HG02623 (cell line): ENCODE measurements at regions not wholly inside any gene's neighbourhood (a gene's known extent, or its start where the extent isn't known, plus 50 kb on each side); places are given as distances from the start of the nearest gene placed in this dataset.
A peak's percentile ranks its signal among the peaks of the same experiment; 100 is the strongest.
"Not testable (repeated sequence)": the region's sequence is repeated elsewhere in the genome, so short reads cannot be mapped to it uniquely, and the experiment has no call there.

ENCODE experiments used
- ATAC-seq: cut with Tn5 transposase; IDR thresholded peaks from one replicate; pipeline ENCODE4 v1.9.1; 2021; ENCODE audit warnings: moderate library complexity; ENCODE audit not compliant: unreplicated experiment

DNA sequence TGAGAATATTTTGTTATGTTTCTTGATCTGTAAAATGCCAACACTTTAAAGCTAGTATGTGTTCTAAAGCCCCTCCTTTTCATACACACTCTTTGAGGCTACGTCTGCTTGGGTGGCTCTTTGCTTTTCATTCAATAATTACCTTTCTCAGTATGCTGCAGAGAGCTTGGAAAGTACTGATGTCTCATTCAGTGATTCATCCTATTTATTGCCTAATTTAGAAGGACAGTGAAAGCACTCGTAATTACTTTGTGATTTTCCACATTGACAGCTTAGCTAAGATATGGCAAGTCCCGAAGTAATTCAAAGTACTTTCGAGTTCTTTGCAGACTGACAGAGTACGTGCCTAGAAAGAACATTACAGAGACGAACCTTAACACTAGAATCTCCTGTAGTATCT lies 57.2 kb downstream of the BMP15 start:
- ATAC-seq, result no peak

DNA sequence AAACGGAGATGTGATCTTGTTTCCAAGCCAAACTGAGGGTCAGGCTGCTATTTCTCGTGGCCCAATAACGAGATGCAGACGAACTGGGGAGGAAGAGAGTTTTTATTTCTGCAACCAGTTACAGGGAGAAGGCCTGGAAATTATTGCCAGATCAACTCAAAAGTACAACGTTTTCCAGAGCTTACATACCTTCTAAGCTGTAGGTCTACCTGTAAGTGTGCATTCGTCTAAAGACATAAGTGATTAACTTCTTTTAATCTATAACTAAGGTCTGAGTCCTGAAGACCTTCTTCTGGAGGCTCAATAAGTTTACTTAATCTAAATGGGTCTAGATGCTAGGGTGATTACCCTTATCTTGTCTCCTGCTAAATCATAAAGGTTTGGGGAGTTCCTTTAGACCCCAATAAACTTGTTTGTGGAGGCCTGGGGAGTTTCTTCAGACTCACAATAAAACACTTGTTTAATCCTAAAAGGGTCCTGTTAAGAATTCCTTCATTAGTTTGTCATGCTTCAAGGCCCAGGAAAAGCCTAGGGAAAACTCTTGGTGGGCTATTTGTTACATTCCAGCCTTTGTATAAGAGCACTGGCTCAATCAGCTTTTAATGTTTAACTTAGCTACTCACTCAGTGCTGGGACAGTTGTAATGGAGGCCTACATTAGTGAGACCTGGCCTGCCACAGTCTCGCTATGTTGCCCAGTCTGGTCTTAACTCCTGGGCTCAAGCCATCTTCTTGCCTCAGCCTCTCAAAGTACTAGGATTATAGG lies 58.5 kb downstream of the BMP15 start:
- not testable (repeated sequence) for ATAC-seq

DNA sequence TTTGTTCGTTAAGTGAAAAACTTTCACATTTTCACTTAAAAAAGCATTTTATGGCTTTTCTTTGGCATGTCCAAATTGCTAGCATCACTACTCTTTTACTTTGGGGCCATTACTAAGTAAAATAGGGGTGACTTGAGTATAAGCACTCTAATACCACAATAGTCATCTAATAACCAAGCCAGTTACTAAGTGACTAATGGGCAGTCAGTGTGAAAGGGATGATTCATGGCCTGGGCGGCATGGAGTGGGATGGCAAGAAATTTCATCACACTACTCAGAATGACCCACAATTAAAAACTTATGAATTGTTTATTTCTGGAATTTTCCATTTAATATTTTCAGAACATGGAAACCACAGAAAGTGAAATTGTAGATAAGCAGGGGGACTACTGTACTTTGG lies 60.9 kb downstream of the BMP15 start:
- peak; percentile 58 for ATAC-seq

DNA sequence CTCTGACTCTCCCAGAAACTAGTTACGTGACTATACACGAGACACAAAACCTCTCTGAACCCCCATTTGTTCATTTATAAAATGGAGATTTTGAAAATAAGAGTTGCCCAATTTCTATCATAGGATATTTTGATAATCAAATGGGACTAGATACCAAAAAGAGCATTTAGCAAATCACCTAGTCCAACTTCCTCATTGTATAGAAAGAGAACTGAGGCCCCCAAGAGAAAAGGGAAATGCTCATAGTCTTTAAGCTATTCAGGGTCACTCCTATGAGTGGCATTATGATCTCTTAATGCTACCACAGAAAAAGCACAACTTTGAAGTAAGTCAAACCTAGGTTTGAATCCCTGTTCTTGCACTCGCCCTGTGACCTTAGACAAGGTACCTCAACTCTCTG lies 62.7 kb downstream of the BMP15 start:
- no peak for ATAC-seq

DNA sequence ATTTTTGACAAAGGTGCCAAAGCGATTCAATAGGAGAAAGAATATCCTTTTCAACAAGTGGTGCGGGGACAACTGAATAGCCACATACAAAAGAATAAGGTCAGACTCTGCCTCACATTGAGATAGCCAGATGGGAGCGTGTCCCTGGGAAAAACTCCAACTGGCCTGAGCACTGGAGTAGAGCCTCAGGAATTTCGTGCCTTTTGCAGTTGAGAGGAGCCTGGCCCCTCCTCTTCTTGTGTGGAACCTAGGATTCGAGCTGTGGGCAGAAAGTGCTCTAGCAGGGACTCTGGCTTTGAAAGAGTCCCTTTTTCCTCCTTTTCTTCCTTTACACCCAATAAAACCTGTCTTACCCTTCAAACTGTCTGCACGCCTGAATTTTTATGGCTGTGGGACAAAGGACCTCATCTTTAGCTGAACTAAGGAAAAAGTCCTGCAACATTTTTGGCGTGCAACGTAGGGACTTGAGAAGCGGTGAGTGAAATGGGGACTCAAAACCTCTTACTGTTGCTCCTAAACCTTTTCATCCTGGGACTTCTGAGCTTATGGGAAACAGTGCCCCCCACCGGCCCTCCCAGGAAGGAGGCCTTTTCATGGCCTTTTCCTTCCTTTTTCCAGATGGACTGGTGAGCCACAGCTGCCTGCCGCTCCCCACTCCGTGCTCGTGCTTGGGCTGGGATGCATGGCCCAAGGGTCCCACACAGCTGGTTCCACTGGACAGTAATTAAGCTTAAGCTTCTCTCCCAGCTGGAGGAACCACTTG lies 68.6 kb downstream of the BMP15 start:
- no peak for ATAC-seq

DNA sequence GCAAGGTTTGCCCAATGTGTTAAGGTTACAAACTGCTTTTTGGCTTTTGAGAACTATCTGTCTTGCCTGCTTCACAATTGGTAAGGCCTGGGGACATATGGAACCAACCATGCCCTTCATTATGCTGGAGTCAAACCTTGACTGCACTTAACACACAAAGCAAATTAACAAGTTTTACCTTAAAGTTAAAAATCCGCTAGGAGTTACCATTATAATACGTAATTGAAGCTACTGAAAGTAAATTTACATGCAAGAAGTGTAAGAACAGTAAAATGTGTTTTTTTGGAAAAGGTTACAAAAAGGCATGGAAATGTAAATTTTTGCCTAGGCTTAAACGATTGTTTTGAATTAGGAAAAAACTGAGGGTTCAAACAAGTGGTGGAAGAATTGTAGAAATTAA lies 69.7 kb downstream of the BMP15 start:
- no peak for ATAC-seq

DNA sequence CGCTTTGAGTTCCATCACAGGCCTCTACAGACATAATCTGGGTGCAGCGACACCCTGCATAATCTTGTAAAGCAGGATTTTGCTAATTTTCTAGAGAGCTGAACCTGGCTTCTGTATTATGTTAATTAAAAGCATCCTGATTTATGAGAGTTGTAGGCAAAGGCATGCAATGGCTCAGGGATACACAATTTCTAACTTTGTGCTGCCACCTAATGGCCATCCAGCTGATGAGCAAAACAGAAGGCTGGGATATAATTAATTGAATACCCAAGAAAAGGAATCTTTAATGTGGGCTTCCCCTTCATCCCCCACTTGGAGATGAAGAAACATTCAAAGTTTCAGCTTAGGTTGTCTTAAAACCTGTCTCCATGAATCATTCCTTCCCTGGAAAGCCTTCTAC lies 78.1 kb downstream of the BMP15 start:
- ATAC-seq, result no peak

DNA sequence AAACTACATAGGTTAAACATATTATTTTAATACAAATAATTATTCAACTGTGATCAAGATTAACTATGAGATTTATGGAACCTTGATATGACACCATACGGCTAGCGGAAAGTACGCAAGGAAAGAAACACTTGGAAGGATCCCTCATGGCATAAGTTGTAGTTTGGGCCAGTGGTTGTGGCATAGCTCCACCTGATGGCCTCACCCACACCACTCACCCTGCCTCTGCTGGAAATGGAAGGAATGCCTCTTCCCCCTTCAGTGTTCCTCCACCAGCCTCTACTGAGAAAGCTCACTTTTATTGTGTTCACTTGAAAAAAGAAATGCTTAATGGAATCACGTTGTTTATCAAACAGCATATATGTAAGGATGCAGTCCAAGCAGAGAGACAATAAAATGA lies 86.4 kb downstream of the BMP15 start:
- ATAC-seq, result no peak

DNA sequence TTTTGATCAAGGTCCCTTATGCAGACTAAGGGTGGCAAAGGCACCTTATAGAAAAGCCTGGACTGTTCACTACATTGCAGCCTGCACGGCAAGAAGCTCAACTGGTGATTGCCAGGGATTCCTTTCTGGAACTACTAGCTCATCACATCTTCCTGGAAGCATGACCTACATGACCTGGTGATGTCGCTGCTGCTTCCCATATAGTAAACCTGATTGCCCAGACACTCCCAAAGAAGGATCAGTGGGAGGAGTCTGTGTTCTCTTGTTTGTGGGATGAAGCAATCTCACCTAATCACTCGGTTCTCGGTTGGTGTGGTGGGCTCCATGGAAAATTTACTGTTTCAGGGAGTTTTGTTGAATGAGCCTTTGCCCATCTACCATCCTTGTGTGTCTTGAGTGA lies 89.8 kb downstream of the BMP15 start:
- ATAC-seq, result not testable (repeated sequence)

DNA sequence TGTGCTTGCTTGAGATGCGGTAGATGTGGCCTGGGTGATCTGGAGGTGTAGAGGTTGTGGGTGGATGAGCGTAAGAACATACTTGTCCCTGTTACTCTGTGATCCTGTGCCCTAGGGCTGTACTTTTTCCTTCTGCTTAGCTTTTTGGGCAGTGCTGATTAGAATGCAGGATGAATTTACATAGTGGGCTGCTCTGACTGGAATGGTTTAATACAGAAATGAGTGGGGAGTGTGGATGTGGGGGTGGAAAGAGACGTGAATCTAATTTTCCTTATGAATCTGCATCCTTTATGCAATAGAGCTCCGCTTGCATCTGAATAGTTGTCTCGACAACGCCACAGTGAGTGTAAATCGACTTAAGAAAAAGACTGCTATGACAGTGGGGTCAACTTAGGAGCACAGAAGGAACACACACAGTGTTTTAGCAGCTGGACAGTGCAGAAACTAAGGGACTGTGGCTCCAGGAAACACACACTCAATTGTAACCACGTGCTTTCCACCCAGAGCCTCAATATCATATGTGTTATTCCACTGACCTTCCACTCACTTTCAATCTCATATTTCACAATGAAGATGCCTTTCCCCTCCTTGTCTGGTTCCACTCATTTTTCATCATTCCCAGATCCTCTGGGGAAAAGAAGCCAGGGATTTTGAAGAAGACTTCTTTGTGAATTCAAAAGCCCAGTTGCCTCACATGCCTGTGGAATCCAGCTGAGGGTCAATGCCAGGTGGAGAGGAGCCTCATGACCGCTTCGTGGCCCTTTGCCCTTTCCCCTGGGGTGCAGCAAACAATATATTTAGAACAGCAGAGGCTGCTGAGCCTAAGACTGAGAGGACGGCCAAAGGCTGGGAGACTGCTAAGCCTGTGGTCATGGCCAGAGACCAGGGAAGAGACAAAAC lies 91.4 kb downstream of the BMP15 start:
- ATAC-seq, result not testable (repeated sequence)

DNA sequence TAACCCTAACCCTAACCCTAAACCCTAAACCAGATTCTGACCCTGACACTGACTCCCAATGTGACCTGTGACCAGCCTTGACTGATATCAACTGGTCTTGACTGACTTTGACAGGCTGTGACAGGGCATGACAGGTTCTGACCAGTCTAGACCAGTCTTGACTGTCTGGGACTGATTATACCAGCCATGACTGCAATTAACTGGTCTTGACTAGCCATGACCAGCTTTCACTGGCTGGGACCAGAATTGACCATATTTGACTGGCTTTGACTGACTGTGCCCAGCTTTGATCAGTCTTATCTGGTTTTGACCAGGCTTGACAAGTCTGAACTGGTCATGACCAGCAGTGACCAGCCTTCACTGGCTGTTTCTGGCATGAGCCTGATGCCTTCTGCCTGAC lies 95.5 kb downstream of the BMP15 start:
- no peak for ATAC-seq

DNA sequence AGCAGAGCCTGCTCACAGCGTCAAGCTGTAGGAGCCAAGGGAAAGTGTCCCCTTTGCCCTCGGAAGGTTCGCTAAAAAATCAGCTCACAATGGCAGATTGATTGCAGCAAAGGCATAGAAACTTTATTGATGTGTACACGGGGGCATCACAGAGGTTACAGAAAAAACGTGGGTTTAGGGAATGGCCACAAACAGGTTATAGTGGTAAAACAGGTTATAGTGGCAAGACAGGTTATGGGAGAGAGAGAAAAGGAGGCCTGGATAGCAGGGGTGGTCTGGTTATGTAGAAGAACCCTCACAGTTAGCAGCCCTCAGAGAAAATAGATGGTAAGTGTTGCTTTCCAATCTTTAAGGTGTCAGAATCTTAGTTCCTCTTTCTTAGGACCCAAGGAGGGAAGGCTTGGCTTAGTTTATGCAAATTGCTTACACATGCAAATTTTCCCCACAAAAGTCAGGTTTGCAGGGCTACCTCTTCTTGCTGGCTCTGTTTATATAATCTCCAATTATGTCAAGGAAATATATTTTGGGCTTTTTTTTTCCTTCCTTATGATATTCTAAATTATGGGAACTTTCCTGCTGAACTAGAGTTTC lies 113.7 kb downstream of the BMP15 start:
- ATAC-seq, result peak; percentile 58

DNA sequence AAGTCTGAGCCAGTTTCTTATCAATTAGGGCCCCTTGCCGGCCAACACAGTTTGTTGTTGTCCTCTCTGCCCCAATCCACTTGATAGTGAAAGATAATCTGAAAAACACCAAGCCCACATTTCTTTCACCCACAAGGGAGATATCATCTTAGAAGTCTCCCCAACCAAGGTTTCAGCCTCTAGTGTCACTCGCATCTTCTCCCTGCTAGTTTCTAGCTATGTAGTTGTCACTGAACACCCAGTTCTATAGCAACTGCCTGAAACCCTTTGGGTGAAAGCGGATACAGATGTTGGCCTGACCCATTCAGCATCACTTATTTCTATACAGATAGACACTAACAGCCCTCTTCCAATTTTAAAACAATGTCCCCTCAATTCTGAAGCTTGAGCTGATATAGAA lies 116.3 kb downstream of the BMP15 start:
- no peak for ATAC-seq

DNA sequence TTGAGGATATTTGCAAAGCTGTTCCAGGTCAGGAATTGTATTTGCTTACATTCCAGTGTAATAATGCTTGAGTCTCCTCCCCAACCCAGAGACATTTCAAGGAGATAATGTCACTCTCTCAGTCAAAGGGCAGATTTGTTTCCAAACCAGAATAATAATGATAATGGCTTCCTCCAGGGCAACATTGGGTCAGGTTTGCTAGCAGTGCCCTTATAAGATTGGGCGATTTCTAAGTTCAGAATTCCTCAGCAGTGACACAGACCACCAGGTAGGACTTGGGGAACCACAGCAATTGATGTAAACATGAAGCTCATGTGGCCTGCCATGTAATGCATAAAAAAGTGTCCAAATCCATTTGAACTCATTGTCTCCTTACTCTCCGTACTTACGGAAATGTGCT lies 125.2 kb downstream of the BMP15 start:
- no peak for ATAC-seq

DNA sequence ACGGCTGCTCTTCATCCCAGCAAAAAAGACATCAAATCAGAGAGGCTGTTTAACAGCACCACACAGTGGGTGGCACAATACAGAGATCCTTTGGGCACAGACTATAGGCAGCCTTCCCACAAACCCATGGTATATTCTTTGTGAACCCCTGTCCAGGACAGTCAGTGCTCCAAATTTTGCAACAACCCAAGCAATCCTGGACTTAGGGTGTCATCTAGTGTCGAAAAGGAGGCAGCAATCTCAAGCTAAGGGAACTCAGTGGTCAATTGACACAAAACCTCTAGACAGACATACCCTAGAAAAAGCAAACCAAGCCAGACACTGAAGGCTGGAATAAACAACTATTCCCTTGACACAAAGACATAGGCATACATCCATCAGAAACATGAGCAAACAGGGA lies 137.4 kb downstream of the BMP15 start:
- no peak for ATAC-seq

DNA sequence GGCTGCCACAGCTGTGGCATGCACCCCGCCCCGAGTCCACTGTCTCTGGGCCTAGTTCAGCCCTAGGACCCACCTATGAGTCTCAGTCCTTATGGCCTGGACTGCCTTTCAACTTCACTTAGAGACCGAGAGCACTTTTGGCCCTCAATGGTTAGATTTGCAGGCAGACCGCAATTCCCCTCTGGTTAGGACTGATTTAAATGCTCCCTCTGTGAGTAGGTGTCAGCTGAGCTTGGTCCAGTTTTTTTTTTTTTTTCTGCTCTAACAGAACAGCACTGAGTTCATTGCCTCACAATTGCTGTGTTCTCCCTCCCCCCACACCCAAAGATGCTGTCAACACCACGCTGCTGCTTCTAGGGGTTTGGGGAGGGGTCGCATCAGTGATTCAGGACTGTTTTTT lies 143.2 kb downstream of the BMP15 start:
- ATAC-seq, result no peak

DNA sequence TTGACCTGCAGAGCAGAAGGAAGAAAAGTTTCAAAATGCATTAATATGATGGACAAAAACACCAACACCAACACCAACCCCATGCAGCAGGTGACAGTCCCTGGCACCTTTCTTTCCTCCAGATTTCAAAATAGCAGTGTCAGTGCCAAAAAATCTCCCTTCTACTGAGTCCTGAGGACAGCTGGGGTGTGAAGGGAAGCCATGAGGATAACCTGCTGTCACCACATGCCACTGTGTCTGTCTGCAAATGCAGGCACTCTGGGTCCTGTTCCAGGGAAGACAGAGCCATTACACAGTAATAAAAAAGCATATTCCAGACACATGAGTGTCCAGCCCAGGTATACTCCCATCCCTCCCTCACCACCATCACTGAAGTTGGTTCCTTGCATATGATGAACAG lies 187.5 kb downstream of the BMP15 start:
- ATAC-seq, result no peak

DNA sequence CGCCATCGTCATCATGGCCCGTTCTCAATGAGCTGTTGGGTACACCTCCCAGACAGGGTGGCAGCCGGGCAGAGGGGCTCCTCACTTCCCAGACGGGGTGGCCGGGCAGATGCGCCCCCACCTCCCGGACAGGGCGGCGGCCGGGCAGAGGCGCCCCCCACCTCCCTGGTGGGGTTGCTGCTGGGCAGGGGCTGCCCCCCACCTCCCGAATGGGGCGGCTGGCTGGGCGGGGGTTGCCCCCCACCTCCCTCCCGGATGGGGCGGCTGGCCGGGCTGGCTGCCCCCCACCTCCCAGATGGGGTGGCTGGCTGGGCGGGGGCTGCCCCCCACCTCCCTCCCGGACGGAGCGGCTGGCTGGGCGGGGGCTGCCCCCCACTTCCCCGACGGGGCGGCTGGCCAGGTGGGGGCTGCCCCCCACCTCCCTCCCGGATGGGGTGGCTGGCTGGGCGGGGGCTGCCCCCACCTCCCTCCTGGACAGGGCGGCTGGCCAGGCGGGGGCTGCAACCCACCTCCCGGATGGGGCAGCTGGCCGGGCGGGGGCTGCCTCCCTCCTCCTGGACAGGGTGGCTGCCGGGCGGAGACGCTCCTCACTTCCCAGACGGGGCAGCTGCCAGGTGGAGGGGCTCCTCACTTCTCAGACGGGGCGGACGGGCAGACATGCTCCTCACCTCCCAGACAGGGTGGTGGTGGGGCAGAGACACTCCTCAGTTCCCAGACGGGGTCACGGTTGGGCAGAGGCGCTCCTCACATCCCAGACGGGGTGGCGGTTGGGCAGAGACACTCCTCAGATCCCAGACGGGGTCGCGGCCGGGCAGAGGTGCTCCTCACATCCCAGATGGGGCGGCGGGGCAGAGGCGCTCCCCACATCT lies 208.8 kb downstream of the BMP15 start:
- ATAC-seq, result not testable (repeated sequence)

DNA sequence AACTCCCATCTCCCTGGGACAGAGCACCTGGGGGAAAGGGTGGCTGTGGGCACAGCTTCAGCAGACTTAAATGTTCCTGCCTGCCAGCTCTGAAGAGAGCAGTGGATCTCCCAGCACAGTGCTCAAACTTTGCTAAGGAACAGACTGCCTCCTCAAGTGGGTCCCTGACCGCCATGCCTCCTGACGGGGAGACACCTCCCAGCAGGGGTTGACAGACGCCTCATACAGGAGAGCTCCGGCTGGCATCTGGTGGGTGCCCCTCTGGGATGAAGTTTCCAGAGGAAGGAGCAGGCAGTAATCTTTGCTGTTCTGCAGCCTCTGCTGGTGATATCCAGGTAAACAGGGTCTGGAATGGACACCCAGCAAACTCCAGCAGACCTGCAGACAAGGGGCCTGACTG lies 206.9 kb upstream of the NUDT10 start:
- ATAC-seq, result not testable (repeated sequence)

DNA sequence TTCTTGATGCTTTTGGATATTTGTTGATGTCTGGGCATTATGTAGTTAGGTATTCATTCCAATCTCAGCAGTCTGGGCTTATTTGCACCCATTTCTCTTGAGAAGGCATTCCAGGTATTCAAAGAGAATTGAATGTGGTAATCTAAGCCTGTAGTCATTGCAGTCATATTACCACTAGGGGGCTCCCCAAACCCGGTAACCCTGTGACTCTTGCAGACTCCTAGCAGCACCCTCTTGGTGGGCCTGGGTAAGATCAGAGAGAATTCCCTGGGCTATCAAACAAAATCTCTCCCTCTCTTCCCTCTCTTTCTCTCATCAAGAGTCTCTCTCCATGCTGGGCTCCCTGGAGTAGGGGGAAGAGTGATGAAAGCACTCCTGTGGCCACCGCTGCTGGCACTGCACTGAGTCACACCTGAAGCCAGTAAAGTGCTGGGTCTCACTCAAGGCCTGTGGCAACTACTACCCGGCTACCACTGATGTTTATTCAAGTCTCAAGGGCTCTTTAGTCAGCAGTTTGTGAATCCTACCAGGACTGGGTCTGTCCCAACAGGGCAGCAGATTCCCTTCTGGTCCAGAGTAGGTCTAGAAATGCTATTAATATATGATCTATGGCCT lies 187.7 kb upstream of the NUDT10 start:
- peak; percentile 58 for ATAC-seq
